B cell (primary cell): ENCODE measurements at regions not wholly inside any gene's neighbourhood (a gene's known extent, or its start where the extent isn't known, plus 50 kb on each side); places are given as distances from the start of the nearest gene placed in this dataset.

Experiments used
- EZH2 ChIP-seq: IDR thresholded peaks from 2 replicates; pipeline ENCODE4 v1.6.1; 2012; ENCODE audit warnings: borderline replicate concordance, low read depth, mild to moderate bottlenecking, moderate library complexity, low read length; ENCODE audit not compliant: insufficient read depth, poor library complexity, severe bottlenecking
- TF ChIP-seq, protein P1 (sequence below): fragments of 200-600 bp; IDR thresholded peaks from one replicate; pipeline ENCODE4 v1.8.0; 2022; ENCODE audit warnings: antibody characterized with exemption, mild to moderate bottlenecking

DNA sequence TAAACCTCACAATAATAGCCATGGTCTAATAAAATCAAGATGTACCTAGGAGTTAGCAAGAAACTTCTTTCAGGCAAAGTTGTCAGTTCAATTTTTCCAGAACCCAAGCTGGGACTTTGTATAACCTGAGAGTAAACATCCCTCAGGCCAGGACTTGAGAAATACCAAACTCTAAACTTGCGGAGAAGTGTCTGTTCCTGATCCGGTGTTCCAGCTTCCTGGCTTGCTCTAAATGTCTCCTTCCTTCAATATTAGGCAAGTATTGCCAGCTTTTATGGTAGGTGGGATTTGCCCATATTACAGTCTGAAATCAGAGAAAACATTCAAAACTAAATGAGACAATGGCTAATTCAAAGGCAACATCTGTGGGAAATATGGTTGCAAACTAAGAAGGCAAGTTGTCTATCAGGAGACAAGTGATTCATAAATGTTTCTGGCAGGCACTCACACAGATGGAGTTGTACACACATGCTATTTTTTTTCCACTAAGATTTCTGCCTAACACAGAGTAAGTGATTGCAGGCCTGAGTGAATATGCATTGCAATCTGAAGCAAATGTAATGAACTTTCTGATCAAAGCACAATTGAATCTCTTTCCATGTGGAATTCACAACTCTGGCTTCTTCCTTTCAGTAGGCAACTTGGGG lies 88.3 kb upstream of the COL8A1 start:
- TF ChIP-seq, protein P1, sequence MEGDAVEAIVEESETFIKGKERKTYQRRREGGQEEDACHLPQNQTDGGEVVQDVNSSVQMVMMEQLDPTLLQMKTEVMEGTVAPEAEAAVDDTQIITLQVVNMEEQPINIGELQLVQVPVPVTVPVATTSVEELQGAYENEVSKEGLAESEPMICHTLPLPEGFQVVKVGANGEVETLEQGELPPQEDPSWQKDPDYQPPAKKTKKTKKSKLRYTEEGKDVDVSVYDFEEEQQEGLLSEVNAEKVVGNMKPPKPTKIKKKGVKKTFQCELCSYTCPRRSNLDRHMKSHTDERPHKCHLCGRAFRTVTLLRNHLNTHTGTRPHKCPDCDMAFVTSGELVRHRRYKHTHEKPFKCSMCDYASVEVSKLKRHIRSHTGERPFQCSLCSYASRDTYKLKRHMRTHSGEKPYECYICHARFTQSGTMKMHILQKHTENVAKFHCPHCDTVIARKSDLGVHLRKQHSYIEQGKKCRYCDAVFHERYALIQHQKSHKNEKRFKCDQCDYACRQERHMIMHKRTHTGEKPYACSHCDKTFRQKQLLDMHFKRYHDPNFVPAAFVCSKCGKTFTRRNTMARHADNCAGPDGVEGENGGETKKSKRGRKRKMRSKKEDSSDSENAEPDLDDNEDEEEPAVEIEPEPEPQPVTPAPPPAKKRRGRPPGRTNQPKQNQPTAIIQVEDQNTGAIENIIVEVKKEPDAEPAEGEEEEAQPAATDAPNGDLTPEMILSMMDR = no peak
- no peak for TF ChIP-seq EZH2
